ENCODE measurements at regions not wholly inside any gene's neighbourhood (a gene's known extent, or its start where the extent isn't known, plus 50 kb on each side); places are given as distances from the start of the nearest gene placed in this dataset.
"Not testable (repeated sequence)": the region's sequence is repeated elsewhere in the genome, so short reads cannot be mapped to it uniquely, and the experiment has no call there.

- no peak for DNase-seq
Measured at GRCh38 chr9:80797101-80797829, 892.1 kb downstream of the TLE1 start.

DNA sequence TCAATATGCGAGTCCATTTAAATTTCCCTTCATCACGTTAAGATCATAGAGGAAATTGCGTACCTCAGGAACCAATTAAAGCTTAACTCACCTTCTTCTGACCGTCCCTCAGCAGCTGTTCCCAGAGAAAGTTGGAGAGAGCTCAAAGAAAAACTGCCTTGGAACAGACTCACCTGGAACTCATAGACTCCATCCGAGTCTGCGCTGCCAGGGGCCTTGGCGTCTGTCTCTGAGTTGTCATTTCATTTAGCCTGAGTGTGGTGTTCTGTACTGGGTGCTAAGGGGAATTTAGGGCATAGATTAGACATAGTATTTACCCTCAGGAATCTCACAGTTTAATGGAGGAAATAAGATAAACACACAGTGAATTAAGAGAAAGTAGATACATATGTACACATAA, 892.7 kb downstream of the TLE1 start:
- no peak for DNase-seq

DNA sequence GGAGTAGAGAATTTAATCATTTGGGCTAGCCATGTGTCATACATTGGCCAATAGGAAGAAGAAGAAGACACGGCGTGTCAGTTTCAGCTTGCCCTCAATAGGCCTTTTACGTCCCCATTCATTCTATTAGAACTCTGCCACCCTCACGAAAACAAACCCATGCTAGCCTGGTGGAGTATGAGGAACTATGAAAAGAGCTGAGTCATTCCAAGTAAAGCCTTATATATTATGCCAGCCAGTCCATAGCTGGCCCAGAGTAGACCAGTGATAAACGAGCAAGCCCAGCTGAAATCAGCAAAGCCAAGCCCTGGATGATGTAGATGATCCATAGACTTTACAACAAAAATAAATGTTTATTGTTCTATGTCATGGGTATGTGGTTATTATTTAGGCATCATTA, 895.1 kb downstream of the TLE1 start:
- DNase-seq, result no peak

- no peak for DNase-seq
Measured at GRCh38 chr9:80793706-80794105, 895.6 kb downstream of the TLE1 start.

- no peak for DNase-seq
Measured at GRCh38 chr9:80792726-80793125, 896.6 kb downstream of the TLE1 start.

DNA sequence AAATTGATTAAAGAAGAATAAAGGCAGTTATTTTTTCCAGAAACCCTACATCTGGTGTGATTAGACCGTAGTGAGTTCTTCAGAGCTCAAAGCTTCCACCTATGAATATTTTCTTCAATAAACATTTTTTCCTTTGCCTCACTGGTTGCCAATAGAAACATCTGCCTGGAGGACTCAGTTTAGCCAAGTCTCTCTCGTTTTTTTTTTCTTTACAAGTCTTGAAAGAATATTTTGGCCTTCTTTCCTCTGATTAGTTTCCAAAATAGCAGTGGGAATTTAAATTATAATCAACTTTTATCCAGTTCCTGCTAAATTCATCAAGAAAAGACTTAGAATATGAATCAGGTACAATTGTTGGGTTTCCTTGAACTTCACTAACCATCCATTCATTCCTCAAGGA, 897.5 kb downstream of the TLE1 start:
- no peak for DNase-seq

DNA sequence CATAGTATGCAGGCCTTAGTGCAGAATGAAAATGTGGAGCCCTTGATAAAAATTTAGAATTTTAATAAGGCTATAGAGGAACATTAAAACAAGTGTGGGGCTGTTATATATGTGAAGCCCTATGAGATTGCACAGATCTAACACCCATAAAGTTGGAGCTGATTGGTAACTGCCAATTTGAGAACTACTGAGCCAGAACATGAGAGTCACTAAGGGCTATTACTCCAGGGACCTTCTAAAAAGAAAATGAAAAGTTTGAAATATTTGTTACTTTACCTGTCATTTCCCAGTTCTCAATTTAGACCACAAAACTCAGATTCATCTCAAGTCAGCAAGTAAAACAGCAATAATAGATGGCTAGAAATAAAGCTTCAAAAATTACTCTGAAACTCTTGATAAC, 898.6 kb downstream of the TLE1 start:
- no peak for DNase-seq

GRCh38 chr9:80789831-80790230, 899.5 kb downstream of the TLE1 start:
- no peak for DNase-seq

- no peak for DNase-seq
Measured at GRCh38 chr9:80787636-80788035, 901.7 kb downstream of the TLE1 start.

DNA sequence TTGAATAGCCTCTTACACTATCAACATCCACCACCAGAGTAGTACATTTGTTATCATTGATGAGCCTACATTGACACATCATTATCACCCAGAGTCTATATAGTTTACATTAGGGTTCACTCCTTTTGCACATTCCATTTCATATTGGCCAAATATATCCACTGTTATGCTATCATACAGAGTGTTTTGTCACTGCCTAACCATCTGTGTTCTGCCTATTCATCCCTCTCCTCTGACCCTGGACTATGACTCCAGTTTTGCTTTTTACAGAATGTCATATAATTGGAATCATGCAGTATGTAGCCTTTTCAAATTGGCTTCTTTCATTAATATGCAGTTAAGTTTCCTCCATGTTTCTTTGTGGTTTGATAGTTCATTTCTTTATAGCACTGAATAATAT, 904.7 kb downstream of the TLE1 start:
- no peak for DNase-seq

DNA sequence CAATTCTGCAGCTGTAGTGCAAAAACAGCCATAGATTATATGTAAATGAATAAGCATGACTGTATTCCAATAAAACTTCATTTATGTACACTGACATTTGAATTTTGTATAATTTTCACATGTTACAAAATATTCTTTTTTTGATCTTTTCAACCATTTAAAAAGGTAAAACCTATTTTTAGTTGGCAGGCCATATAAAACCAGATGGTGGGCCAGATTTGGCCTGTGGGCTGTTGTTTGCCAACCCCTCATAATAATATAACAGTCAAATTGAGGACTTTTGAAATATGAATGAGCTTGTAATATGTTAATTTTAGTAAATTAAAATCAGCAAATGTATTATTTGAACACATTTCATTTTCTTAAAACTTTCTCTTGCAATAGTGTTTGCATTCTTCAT, 913.4 kb downstream of the TLE1 start:
- DNase-seq, result no peak

GRCh38 chr9:80775530-80775929, 913.8 kb downstream of the TLE1 start:
- DNase-seq, result no peak

- DNase-seq, result no peak
Measured at GRCh38 chr9:80771555-80772347, 917.6 kb downstream of the TLE1 start.

- no peak for DNase-seq
Measured at GRCh38 chr9:80763536-80763935, 925.8 kb downstream of the TLE1 start.

- DNase-seq, result no peak
Measured at GRCh38 chr9:80755586-80755985, 933.8 kb downstream of the TLE1 start.

GRCh38 chr9:80747056-80747455, 942.3 kb downstream of the TLE1 start:
- not testable (repeated sequence) for DNase-seq

GRCh38 chr9:80732506-80732905, 956.8 kb downstream of the TLE1 start:
- DNase-seq, result no peak

DNA sequence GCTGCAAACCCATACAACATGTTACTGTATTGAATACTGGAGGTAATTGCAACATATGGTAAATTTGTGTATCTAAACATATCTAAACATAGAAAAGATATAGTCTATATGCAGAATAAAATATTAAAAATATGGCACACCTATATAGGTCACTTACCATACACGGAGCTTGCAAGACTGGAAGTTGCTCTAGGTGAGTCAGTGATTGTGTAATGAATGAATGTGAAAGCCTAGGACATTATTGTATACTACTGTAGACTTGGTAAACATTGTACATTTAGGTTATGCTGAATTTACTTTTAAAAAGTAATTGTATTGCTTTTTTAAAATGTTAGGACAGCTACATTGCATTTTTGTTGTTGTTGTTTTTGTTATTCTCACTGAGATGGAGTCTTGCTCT, 968.8 kb downstream of the TLE1 start:
- DNase-seq, result no peak

GRCh38 chr9:80707120-80707519, 982.2 kb downstream of the TLE1 start:
- DNase-seq, result no peak

- no peak for DNase-seq
Measured at GRCh38 chr9:80701061-80701460, 988.3 kb downstream of the TLE1 start.

DNA sequence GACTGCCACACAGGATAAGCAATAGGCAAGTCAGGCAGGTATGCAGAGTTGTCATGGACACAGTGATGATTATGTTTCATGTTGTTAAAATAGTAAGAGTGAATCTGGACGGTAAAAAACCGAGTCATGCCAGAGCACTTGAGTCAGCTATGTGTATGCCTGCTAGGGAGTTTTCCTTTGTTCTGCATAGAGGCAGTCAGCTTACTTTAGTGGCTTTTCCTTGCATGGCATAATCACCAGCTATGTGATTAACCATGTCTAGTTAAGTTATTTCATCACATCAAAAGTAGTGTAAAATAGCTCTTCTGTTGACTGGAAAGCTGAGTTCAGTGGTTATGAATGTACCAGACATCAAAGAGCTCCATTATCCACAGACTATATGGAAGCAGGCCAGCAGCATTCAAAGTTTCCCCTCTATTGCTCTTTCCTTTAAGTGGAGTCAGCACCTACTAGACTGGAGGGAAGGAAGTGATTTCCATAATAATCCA, 989.8 kb downstream of the TLE1 start:
- DNase-seq, result no peak

DNA sequence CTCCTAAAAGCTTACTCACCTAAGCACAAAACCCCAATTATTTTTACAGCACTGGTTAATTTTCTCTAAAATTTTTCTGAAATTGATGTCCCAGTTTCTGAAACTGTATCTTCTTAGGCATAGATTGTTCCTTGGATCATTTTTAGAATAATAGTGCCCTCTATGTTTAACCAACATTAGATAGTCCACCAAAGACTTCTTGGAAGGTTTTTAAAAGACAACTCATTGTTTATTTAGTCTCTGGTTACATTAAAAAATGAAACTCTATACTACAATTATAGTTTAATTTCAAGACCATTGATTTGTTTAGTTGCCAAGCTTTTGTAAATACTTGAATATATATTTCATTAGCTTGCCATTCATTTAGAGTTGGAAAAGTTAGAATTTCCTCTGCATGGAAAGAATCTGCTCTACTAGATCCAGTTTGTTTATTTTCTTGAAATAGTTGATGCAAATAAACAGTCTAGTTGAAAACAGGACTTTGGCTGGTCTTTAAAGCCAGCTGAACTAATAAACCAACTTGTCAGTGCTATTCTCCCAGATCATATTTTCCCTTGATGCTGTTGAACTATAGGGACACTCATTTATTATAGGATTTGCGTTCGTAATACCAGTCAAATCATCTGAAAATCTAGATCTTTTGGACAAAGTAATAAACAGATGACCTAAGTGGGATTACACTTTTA, 990.5 kb downstream of the TLE1 start:
- no peak for DNase-seq

DNA sequence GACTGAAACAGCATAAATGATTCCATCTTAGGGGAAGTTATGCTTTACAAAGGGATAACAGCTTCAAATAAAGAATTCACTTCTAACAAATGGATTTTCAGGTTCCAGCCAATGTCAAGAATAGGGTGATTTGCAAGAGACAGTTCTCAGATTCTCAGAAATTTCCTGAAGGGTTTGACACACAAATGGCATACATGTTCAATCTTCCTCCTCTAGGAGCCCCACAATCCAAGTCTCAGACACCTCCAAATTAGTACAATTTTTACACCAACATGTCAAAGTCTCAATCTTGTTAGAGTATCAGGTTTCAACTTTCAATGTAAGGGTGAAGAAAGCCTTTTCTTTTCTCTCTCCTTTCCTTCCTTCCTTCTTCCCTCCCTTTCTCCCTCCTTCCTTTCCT, 996.6 kb downstream of the TLE1 start:
- DNase-seq, result no peak

- DNase-seq, result no peak
Measured at GRCh38 chr9:80691229-80691628, 998.1 kb downstream of the TLE1 start.

Measured in effector CD4-positive, alpha-beta T cell (primary cell).